HUES6 (cell line): ENCODE measurements at regions not wholly inside any gene's neighbourhood (a gene's known extent, or its start where the extent isn't known, plus 50 kb on each side); places are given as distances from the start of the nearest gene placed in this dataset.

ENCODE experiments used
- H3K27ac ChIP-seq: 2 replicates; pipeline ENCODE4 v1.7.0; 2013; ENCODE audit warnings: low read depth, mild to moderate bottlenecking, low read length, inconsistent platforms
- H3K27me3 ChIP-seq: 2 replicates; pipeline ENCODE4 v1.6.1; 2013; ENCODE audit warnings: low read length; ENCODE audit not compliant: control insufficient read depth, insufficient read depth
- H3K36me3 ChIP-seq: 2 replicates; pipeline ENCODE4 v1.6.1; 2013; ENCODE audit warnings: low read length; ENCODE audit not compliant: control insufficient read depth, insufficient read depth
- H3K4me1 ChIP-seq: 2 replicates; pipeline ENCODE4 v1.6.1; 2013; ENCODE audit warnings: low read length; ENCODE audit not compliant: control insufficient read depth, insufficient read depth
- H3K4me3 ChIP-seq: 2 replicates; pipeline ENCODE4 v1.5.1; 2013; ENCODE audit warnings: low read depth, low read length
- H3K9ac ChIP-seq: one replicate; pipeline ENCODE4 v1.6.1; 2013; ENCODE audit warnings: mild to moderate bottlenecking, low read length
- H3K9me3 ChIP-seq: 2 replicates; pipeline ENCODE4 v1.6.1; 2013; ENCODE audit warnings: low read depth, low read length; ENCODE audit not compliant: control insufficient read depth, insufficient read depth

GRCh38 chr18:30245766-30246455, 796.6 kb downstream of the DSC3 start:
- H3K36me3 ChIP-seq = no peaks in the 10 kb centered on the region
- no peak overlapping the region for H3K27ac ChIP-seq
- H3K9ac ChIP-seq = no peak overlapping the region
- H3K9me3 ChIP-seq = no peaks in the 10 kb centered on the region
- H3K4me3 ChIP-seq = no peak overlapping the region
- no peaks in the 10 kb centered on the region for H3K4me1 ChIP-seq
- no peaks in the 10 kb centered on the region for H3K27me3 ChIP-seq

DNA sequence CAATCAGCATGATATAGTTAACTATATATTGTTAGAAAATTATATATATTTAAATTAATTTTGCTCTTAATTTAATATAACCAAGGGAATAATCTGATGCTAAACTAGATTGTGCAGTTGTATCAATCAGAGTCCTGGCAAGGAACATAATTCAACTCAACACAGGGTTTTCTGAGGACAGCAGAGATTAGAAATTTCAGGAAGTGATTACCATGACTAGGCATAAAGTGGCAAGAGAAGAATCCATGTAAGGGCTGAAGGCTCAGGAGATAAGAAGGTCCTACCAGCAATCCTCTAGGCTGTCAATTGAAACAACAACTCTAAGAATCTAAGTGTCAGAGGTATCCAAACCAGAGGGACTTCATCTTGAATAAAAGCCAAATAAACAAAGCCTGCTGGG, 807.8 kb downstream of the DSC3 start:
- H3K27me3 ChIP-seq = no peaks in the 10 kb centered on the region

DNA sequence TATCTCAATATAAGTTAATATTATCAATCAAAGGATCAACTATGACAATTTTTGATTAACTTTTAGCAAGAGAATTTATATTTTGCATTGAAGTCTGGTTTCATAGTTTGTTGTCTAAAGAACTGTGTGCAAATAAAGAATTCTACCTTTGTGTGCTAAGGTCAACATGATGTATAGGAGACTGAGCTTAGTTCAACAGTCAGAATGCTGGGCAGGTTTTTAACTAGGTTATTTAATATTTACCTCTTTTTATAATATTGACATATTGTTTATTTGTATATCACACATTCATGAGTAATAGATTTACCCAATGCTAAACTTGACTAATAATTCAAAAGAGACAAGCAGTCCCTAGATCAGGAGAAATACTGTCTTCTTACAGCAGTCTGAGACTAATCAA, 831.4 kb downstream of the DSC3 start:
- H3K9me3 ChIP-seq = no peaks in the 10 kb centered on the region; the same call in 1 of the 2 replicates
- H3K9ac ChIP-seq = no peak overlapping the region
- H3K4me1 ChIP-seq = no peaks in the 10 kb centered on the region
- H3K27ac ChIP-seq = no peak overlapping the region
- H3K36me3 ChIP-seq = no peaks in the 10 kb centered on the region
- no peaks in the 10 kb centered on the region for H3K27me3 ChIP-seq
- no peak overlapping the region for H3K4me3 ChIP-seq

More for the DNA sequence above, 807.8 kb downstream of the DSC3 start:
- Histone ChIP-seq H3K27ac (no peak overlapping the region), H3K36me3 (no peaks in the 10 kb centered on the region), H3K9me3 (no peaks in the 10 kb centered on the region), H3K4me1 (no peaks in the 10 kb centered on the region), H3K9ac (no peak overlapping the region), H3K4me3 (no peak overlapping the region)

DNA sequence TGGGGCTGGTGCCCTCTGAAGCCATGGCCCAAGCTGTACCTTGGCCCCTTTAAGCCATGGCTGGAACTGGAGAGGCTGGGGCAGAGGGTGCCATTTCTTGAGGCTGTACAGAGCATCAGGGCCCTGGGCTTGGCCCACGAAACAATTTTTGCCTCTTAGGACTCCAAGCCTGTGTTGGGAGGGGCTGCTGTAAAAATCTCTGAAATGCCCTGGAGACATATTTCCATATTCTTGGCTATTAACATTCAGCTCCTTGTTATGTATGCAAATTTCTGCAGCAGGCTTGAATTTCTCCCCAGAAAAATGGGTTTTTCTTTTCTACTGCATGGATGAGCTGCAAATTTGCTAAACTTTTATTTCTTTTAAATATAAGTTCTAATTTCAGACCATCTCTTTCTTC, 834.0 kb downstream of the DSC3 start:
- H3K4me1 ChIP-seq = no peaks in the 10 kb centered on the region
- H3K36me3 ChIP-seq = no peaks in the 10 kb centered on the region
- H3K9me3 ChIP-seq = peaks cover 2% of the 10 kb centered on the region; the same call in 1 of the 2 replicates
- H3K27ac ChIP-seq = no peak overlapping the region
- no peak overlapping the region for H3K9ac ChIP-seq
- H3K27me3 ChIP-seq = no peaks in the 10 kb centered on the region
- no peak overlapping the region for H3K4me3 ChIP-seq

DNA sequence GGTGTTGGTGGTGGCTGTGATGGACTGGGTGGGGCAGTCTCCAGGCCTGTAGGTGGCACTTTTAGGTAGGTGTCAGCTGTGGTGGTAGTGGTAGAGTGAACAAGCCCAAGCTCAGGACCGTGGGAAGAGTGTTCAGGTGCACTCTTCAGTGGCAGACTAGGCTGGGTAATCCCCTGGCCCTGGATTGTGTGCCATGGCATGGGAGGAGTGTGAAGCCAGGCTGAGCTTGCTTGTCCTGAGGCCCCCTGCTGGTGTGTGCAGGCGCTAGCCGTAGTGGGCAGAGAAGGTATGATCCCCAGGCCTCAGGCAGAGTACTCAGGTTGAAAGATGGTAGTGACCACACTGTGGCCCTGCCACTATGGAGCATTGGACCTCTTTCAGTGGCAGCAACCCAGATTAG, 850.3 kb downstream of the DSC3 start:
- Histone ChIP-seq H3K36me3 (no peaks in the 10 kb centered on the region), H3K27me3 (no peaks in the 10 kb centered on the region), H3K9me3 (peaks cover 2% of the 10 kb centered on the region; the same call in 1 of the 2 replicates), H3K4me1 (no peaks in the 10 kb centered on the region), H3K4me3 (no peak overlapping the region), H3K27ac (no peak overlapping the region), H3K9ac (no peak overlapping the region)

GRCh38 chr18:30186245-30186644, 856.3 kb downstream of the DSC3 start:
- H3K27ac ChIP-seq = no peak overlapping the region
- no peak overlapping the region for H3K4me3 ChIP-seq
- peaks cover 2% of the 10 kb centered on the region; the same call in 1 of the 2 replicates for H3K9me3 ChIP-seq
- no peaks in the 10 kb centered on the region for H3K36me3 ChIP-seq
- no peaks in the 10 kb centered on the region for H3K4me1 ChIP-seq
- no peaks in the 10 kb centered on the region for H3K27me3 ChIP-seq
- H3K9ac ChIP-seq = no peak overlapping the region

DNA sequence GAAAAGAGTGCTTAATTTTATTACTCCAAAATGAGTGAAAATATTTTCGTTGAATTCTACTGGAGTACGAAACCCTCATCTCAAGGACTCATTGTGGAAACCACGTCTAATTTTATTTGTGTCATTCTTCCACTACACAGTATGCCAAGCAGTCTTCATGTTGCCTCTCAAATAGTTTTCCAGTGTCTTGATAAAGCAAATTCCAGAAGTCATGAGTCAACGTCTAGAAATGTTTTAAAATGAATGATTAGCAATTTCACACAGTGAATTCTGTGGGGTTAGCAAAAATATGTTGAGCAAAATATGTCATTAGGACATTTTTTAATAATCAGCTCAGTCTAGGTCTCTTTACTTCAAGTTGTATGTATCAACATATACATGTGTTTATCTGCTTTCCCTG, 865.5 kb downstream of the DSC3 start:
- no peak overlapping the region for H3K27ac ChIP-seq

GRCh38 chr18:30175621-30176225, 866.8 kb downstream of the DSC3 start:
- Histone ChIP-seq H3K9ac (no peak overlapping the region), H3K4me1 (no peaks in the 10 kb centered on the region), H3K27ac (no peak overlapping the region), H3K9me3 (0 out of 2 replicates have a peak, but pooled peaks cover 2% of the 10 kb centered on the region), H3K27me3 (no peaks in the 10 kb centered on the region), H3K4me3 (no peak overlapping the region), H3K36me3 (no peaks in the 10 kb centered on the region)

More for the DNA sequence above, 865.5 kb downstream of the DSC3 start:
- H3K27me3 ChIP-seq = no peaks in the 10 kb centered on the region
- H3K9ac ChIP-seq = no peak overlapping the region
- H3K9me3 ChIP-seq = 0 out of 2 replicates have a peak, but pooled peaks cover 2% of the 10 kb centered on the region
- H3K36me3 ChIP-seq = no peaks in the 10 kb centered on the region
- no peak overlapping the region for H3K4me3 ChIP-seq
- H3K4me1 ChIP-seq = no peaks in the 10 kb centered on the region

DNA sequence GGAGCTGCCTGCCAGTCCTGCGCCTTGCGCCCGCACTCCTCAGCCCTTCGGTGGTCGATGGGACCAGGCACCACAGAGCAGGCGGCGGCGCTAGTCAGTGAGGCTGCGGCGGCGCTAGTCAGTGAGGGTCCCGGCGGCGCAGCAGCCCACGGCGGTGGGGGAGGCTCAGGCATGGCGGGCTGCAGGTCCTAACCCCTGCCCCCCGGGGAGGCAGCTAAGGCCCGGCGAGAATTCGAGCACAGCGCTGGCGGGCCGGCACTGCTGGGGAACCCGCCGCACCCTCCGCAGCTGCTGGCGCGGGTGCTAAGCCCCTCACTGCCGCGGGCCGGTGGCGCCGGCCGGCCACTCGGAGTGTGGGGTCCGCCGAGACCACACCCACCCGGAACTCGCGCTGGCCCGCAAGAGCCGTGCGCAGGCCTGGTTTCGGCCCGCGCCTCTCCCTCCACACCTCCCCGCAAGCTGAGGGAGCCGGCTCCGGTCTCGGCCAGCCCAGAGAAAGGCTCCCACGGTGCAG, 867.4 kb downstream of the DSC3 start:
- Histone ChIP-seq H3K27me3 (no peaks in the 10 kb centered on the region), H3K4me3 (no peak overlapping the region), H3K36me3 (no peaks in the 10 kb centered on the region), H3K4me1 (no peaks in the 10 kb centered on the region), H3K9me3 (0 out of 2 replicates have a peak, but pooled peaks cover 2% of the 10 kb centered on the region), H3K27ac (no peak overlapping the region), H3K9ac (no peak overlapping the region)

DNA sequence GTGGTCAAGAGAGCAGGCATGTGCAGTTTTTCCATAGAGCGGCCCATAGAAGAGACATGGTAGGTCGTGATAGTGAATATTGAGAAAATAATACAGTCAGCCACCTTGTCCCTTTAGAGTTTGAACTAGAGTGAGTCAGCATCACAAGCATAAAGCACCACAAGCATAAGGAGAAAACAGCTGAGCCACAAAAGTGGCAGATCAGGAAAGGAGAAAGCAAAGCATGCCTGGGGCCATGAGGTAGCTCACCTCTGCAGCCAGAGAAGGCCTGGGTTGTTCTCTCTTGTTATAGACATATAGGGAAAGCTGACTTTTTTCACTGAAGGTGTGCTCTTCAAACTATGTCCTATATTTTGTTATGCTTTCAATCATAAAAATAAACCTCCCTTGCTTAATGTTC, 879.0 kb downstream of the DSC3 start:
- Histone ChIP-seq H3K4me1 (no peaks in the 10 kb centered on the region), H3K9me3 (no peaks in the 10 kb centered on the region), H3K27ac (no peak overlapping the region), H3K27me3 (no peaks in the 10 kb centered on the region), H3K4me3 (no peak overlapping the region), H3K36me3 (no peaks in the 10 kb centered on the region), H3K9ac (no peak overlapping the region)

DNA sequence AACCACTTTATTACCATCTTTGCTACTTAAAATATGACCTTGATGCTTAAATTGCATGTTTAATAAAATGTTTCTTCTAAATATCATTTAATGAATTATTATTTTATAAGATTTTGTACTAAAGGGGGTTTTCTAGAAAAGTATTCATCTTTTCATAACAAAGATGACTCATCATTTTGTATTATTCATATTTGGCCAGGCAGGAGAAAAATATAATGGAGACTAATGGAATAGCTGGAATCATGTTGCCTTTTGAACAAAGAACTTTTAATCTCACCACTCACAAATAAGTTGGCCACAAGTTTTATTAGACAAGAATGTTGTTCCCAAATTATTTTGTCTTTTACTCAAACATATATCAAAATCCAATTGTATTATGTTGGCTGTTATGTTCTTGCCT, 882.4 kb downstream of the DSC3 start:
- H3K36me3 ChIP-seq = no peaks in the 10 kb centered on the region
- no peaks in the 10 kb centered on the region for H3K9me3 ChIP-seq
- H3K27me3 ChIP-seq = no peaks in the 10 kb centered on the region
- no peak overlapping the region for H3K27ac ChIP-seq
- no peaks in the 10 kb centered on the region for H3K4me1 ChIP-seq
- no peak overlapping the region for H3K4me3 ChIP-seq
- no peak overlapping the region for H3K9ac ChIP-seq
